ENCODE measurements at regions not wholly inside any gene's neighbourhood (a gene's known extent, or its start where the extent isn't known, plus 50 kb on each side); places are given as distances from the start of the nearest gene placed in this dataset.

- TF ChIP-seq CTCF (IDR thresholded peaks at IDR 0.05; ENCODE audit: low read depth, low read length) (no peak), EZH2phosphoT487 (IDR thresholded peaks at IDR 0.05; ENCODE audit: low read depth) (no peak)
Measured at GRCh38 chr15:87638554-87639083, 617.9 kb downstream of the NTRK3 start.
